HFFc6 (cell line): ENCODE measurements at regions not wholly inside any gene's neighbourhood (a gene's known extent, or its start where the extent isn't known, plus 50 kb on each side); places are given as distances from the start of the nearest gene placed in this dataset.
"Not testable (repeated sequence)": the region's sequence is repeated elsewhere in the genome, so short reads cannot be mapped to it uniquely, and the experiment has no call there.

Experiments used
- DNase-seq: peaks from one replicate; pipeline ENCODE4 v3.0.0-alpha.2; 2018
- H3K27ac Mint-ChIP-seq: 2 replicates; pipeline ENCODE4 v1.8.0; 2020; ENCODE audit warnings: mild to moderate bottlenecking, mixed read lengths
- H3K27me3 Mint-ChIP-seq: 2 replicates; pipeline ENCODE4 v1.8.0; 2021; ENCODE audit warnings: mild to moderate bottlenecking, moderate library complexity, mixed read lengths; ENCODE audit not compliant: insufficient read depth
- H3K36me3 Mint-ChIP-seq: 2 replicates; pipeline ENCODE4 v1.8.0; 2021; ENCODE audit warnings: low read depth, mixed read lengths
- H3K4me1 Mint-ChIP-seq: 2 replicates; pipeline ENCODE4 v1.8.0; 2020; ENCODE audit warnings: low read depth, mixed read lengths
- H3K4me3 Mint-ChIP-seq: 2 replicates; pipeline ENCODE4 v1.8.0; 2020; ENCODE audit warnings: mild to moderate bottlenecking, moderate library complexity, mixed read lengths
- H3K9me3 Mint-ChIP-seq: 2 replicates; pipeline ENCODE4 v1.8.0; 2020; ENCODE audit warnings: mild to moderate bottlenecking, mixed read lengths
- TF ChIP-seq, protein P1 (sequence below): fragments of 200-600 bp; sonication (generic); IDR thresholded peaks from 2 replicates; pipeline ENCODE4 v1.5.0; 2021; ENCODE audit warnings: antibody characterized with exemption, mild to moderate bottlenecking

DNA sequence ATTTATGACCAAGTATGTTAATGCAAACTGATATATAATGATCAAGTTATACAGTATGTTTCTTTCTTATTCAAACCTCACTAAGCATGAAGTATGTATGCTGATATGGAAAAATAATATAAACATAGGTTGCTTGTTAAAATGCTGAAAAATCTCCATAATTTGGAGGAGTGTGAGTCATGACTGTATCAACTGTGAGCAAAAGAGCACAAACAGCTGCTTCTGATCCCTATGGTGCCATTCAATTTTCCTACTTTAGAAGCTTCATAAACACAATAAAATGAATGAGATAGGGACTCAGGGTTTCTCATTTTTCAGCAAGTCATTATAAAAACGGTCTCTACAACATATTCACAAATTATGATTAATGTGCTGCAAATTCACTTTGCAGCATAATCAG, 129.9 kb upstream of the TFPI start:
- Mint-ChIP-seq H3K4me3 (no peak overlapping the region), H3K9me3 (no peaks in the 10 kb centered on the region), H3K27me3 (no peaks in the 10 kb centered on the region; the same call in 1 of the 2 replicates), H3K4me1 (peaks cover 13% of the 10 kb centered on the region), H3K36me3 (no peaks in the 10 kb centered on the region), H3K27ac (no peak overlapping the region)
- TF ChIP-seq, protein P1, sequence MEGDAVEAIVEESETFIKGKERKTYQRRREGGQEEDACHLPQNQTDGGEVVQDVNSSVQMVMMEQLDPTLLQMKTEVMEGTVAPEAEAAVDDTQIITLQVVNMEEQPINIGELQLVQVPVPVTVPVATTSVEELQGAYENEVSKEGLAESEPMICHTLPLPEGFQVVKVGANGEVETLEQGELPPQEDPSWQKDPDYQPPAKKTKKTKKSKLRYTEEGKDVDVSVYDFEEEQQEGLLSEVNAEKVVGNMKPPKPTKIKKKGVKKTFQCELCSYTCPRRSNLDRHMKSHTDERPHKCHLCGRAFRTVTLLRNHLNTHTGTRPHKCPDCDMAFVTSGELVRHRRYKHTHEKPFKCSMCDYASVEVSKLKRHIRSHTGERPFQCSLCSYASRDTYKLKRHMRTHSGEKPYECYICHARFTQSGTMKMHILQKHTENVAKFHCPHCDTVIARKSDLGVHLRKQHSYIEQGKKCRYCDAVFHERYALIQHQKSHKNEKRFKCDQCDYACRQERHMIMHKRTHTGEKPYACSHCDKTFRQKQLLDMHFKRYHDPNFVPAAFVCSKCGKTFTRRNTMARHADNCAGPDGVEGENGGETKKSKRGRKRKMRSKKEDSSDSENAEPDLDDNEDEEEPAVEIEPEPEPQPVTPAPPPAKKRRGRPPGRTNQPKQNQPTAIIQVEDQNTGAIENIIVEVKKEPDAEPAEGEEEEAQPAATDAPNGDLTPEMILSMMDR, result no peak
- no peak for DNase-seq

DNA sequence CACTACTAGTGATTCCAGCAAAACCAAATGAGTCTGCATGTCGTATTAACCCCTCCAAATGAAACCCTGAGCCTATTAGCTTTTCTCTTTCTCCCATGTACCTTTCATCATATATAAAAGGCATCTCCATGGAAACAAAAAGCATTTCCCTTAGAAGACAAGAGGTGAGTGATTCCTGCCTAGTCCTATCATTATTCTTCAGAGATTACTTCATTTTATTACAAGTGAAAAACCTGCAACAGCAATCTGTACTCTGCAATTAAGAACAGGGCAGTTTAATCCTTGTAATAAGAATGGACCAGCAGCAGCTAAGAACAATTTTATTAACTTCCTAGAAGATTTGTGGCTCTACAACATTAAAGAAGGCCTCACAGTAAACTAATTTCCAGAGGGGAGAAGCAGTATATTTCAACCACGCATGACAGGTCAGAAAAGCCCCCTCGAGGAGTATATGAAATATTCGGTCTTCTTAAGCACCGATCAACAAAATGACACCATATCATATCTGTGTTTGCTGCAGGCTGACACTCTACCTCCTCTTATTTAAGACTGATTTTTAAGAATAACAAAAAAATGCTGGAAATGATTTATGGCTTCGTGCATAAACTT, 132.3 kb upstream of the TFPI start:
- H3K27ac Mint-ChIP-seq, result no peak overlapping the region
- no peak for DNase-seq
- no peaks in the 10 kb centered on the region for H3K36me3 Mint-ChIP-seq
- no peaks in the 10 kb centered on the region for H3K9me3 Mint-ChIP-seq
- peaks cover 15% of the 10 kb centered on the region for H3K4me1 Mint-ChIP-seq
- no peaks in the 10 kb centered on the region; the same call in 1 of the 2 replicates for H3K27me3 Mint-ChIP-seq
- no peak overlapping the region for H3K4me3 Mint-ChIP-seq
- TF ChIP-seq, protein P1, result no peak

DNA sequence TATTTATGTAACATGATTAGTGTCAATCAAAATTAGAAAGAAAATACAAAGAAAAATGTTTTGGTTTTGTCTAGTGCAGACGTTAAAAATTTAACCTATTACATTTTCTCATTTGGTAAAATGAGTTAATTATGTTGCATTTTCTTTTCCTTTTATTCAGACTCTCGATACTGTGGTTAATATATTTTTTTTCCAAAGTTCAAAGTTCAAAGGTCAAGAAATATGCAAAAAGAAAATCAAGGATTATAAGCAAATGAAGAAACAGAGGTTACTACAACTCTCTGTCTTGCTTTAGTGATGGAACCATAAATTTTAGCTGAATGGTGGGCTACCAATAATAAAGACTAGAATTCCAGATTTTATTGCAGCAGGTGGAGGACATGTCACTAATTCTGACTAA, 133.3 kb upstream of the TFPI start:
- peaks cover 15% of the 10 kb centered on the region for H3K4me1 Mint-ChIP-seq
- H3K4me3 Mint-ChIP-seq, result no peak overlapping the region
- no peak overlapping the region for H3K27ac Mint-ChIP-seq
- TF ChIP-seq, protein P1, result no peak
- H3K27me3 Mint-ChIP-seq, result no peaks in the 10 kb centered on the region
- no peaks in the 10 kb centered on the region for H3K9me3 Mint-ChIP-seq
- H3K36me3 Mint-ChIP-seq, result no peaks in the 10 kb centered on the region
- no peak for DNase-seq

DNA sequence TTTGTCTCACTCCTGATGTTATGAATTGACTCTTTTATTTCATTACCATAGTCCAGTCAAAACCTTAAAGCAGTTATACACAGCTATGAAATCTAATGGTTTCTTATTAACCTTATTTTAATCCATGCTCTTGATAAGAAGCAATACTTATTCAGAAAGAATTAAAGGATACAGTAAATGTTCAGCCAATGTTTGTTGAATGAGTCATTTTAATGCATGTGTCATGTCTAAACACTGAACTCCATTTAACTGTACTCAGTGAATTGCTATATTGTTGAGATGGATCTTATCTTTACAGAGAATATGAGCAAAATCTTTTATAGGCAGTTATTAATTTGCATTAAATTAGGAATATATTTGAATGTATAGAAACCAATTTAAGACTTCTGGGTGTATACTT, 135.1 kb upstream of the TFPI start:
- Mint-ChIP-seq H3K27me3 (no peaks in the 10 kb centered on the region), H3K4me1 (peaks cover 20% of the 10 kb centered on the region), H3K9me3 (no peaks in the 10 kb centered on the region), H3K36me3 (no peaks in the 10 kb centered on the region), H3K4me3 (no peak overlapping the region), H3K27ac (no peak overlapping the region)
- DNase-seq, result peak; percentile 29
- TF ChIP-seq, protein P1, result no peak

DNA sequence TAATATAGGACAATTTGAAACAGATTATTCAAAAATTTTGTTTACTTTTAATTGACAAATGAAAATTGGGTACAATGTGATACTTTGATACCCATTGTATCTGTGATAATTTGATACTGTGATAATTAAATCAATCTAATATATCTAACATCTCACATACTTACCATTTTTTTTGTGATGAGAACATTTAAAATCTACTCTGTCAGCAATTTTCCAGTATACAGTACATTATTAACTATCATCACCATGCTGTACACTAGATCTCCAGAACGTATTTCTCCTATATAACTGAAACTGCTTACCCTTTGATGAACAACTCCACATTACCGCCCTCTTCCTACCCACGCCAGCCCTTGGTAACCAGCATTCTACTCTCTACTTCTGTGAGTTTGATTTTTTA, 139.7 kb upstream of the TFPI start:
- H3K4me3 Mint-ChIP-seq, result no peak overlapping the region
- no peak for DNase-seq
- no peaks in the 10 kb centered on the region for H3K9me3 Mint-ChIP-seq
- TF ChIP-seq, protein P1, result no peak
- no peaks in the 10 kb centered on the region for H3K36me3 Mint-ChIP-seq
- no peak overlapping the region for H3K27ac Mint-ChIP-seq
- H3K4me1 Mint-ChIP-seq, result peaks cover 26% of the 10 kb centered on the region
- no peaks in the 10 kb centered on the region for H3K27me3 Mint-ChIP-seq

DNA sequence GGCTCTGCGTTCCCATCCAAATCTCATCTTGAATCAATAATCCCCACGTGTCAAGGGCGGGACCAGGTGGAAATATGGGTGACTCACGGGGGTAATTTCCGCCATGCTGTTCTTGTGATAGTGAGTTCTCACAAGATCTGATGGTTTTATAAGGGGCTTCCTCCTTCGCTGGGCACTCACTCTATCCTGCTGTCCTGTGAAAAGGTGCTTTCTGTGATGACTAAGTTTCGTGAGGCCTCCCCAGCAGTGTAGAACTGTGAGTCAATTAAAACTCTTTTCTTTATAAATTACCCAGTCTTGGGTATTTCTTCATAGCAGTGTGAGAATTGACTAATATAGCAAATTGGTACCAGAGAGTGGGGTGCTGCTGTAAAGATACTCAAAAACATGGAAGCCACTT, 142.4 kb upstream of the TFPI start:
- H3K4me1 Mint-ChIP-seq, result peaks cover 11% of the 10 kb centered on the region
- not testable (repeated sequence) for H3K36me3 Mint-ChIP-seq, DNase-seq, H3K27ac Mint-ChIP-seq, H3K9me3 Mint-ChIP-seq, H3K4me3 Mint-ChIP-seq, H3K27me3 Mint-ChIP-seq
